SU-DHL-6 (cell line): ENCODE measurements at regions not wholly inside any gene's neighbourhood (a gene's known extent, or its start where the extent isn't known, plus 50 kb on each side); places are given as distances from the start of the nearest gene placed in this dataset.

Experiments used
- EZH2phosphoT487 ChIP-seq: fragments of 200-600 bp; sonication (generic), shearing (Covaris generic); conservative IDR thresholded peaks from 2 replicates; pipeline ENCODE4 v1.6.1; 2018; ENCODE audit warnings: mild to moderate bottlenecking, antibody characterized with exemption, low read length, moderate library complexity, mixed read lengths
- TF ChIP-seq, protein P1 (sequence below): fragments of 200-600 bp; sonication (generic); IDR thresholded peaks from one replicate; pipeline ENCODE4 v1.5.1; 2017; ENCODE audit warnings: antibody characterized with exemption, mild to moderate bottlenecking, low read length, moderate library complexity; ENCODE audit not compliant: insufficient read depth, poor library complexity, severe bottlenecking

DNA sequence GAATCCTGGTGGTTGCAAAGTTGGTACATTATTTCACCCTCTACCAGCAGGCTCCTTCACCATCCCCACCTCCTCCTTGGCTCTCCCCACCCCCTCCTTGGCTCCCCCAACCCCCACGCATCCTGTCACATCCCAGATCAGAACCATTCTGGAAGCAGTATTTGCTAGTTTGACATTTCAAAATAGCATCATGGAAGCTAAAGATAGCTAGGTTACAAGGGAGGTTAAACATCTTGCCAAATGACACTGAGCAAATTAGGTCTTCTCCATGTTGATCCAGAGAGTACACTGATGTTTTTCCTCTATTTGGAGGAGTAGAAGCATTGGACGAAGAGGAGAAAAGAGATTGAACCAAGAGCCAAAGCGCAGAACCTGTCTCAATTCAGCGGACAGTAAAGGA lies 158.9 kb upstream of the FGGY start:
- TF ChIP-seq, protein P1, sequence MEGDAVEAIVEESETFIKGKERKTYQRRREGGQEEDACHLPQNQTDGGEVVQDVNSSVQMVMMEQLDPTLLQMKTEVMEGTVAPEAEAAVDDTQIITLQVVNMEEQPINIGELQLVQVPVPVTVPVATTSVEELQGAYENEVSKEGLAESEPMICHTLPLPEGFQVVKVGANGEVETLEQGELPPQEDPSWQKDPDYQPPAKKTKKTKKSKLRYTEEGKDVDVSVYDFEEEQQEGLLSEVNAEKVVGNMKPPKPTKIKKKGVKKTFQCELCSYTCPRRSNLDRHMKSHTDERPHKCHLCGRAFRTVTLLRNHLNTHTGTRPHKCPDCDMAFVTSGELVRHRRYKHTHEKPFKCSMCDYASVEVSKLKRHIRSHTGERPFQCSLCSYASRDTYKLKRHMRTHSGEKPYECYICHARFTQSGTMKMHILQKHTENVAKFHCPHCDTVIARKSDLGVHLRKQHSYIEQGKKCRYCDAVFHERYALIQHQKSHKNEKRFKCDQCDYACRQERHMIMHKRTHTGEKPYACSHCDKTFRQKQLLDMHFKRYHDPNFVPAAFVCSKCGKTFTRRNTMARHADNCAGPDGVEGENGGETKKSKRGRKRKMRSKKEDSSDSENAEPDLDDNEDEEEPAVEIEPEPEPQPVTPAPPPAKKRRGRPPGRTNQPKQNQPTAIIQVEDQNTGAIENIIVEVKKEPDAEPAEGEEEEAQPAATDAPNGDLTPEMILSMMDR = no peak
- TF ChIP-seq EZH2phosphoT487 = no peak
